GM23248 (cell line): ENCODE measurements at regions not wholly inside any gene's neighbourhood (a gene's known extent, or its start where the extent isn't known, plus 50 kb on each side); places are given as distances from the start of the nearest gene placed in this dataset.

ENCODE experiments used
- DNase-seq: peaks from one replicate; pipeline ENCODE4 v3.0.0-alpha.2; 2015
- H2AFZ ChIP-seq: fragments of 200-600 bp; sonication (generic); 2 replicates; pipeline ENCODE4 v1.6.1; 2016; ENCODE audit warnings: antibody characterized with exemption
- H3F3A ChIP-seq: fragments of 200-600 bp; sonication (generic); 2 replicates; pipeline ENCODE4 v1.6.1; 2016; ENCODE audit warnings: mild to moderate bottlenecking, antibody characterized with exemption, mixed run types; ENCODE audit not compliant: insufficient read depth
- H3K27ac ChIP-seq: fragments of 200-600 bp; sonication (generic); 2 replicates; pipeline ENCODE4 v1.5.1; 2016; ENCODE audit warnings: mild to moderate bottlenecking
- H3K27me3 ChIP-seq: fragments of 200-600 bp; sonication (generic); replicated peaks from 2 replicates; pipeline ENCODE4 v1.6.1; 2016; ENCODE audit warnings: mild to moderate bottlenecking; ENCODE audit not compliant: insufficient read depth
- H3K36me3 ChIP-seq: fragments of 200-600 bp; sonication (generic); 2 replicates; pipeline ENCODE4 v1.6.1; 2016; ENCODE audit warnings: low read depth, mild to moderate bottlenecking
- H3K4me1 ChIP-seq: fragments of 200-600 bp; sonication (generic); 2 replicates; pipeline ENCODE4 v1.6.1; 2016; ENCODE audit warnings: mild to moderate bottlenecking; ENCODE audit not compliant: insufficient read depth
- H3K4me2 ChIP-seq: fragments of 200-600 bp; sonication (generic); one replicate; pipeline ENCODE4 v1.6.1; 2016; ENCODE audit warnings: mild to moderate bottlenecking; ENCODE audit not compliant: unreplicated experiment
- H3K4me3 ChIP-seq: fragments of 200-600 bp; sonication (generic); 2 replicates; pipeline ENCODE4 v1.5.1; 2016; ENCODE audit warnings: mild to moderate bottlenecking
- H3K79me2 ChIP-seq: fragments of 200-600 bp; sonication (generic); 2 replicates; pipeline ENCODE4 v1.6.1; 2016; ENCODE audit warnings: mild to moderate bottlenecking; ENCODE audit not compliant: insufficient read depth
- H3K9ac ChIP-seq: fragments of 200-600 bp; sonication (generic); 2 replicates; pipeline ENCODE4 v1.6.1; 2016; ENCODE audit warnings: mild to moderate bottlenecking
- H3K9me2 ChIP-seq: fragments of 200-600 bp; sonication (generic); 2 replicates; pipeline ENCODE4 v1.6.1; 2016; ENCODE audit warnings: mixed run types, mild to moderate bottlenecking, moderate library complexity; ENCODE audit not compliant: insufficient read depth
- H3K9me3 ChIP-seq: fragments of 200-600 bp; sonication (generic); one replicate; pipeline ENCODE4 v1.6.1; 2017; ENCODE audit warnings: low read depth
- H4K20me1 ChIP-seq: fragments of 200-600 bp; sonication (generic); 2 replicates; pipeline ENCODE4 v1.6.0; 2016; ENCODE audit not compliant: insufficient read depth
- EZH2 ChIP-seq: fragments of 200-600 bp; sonication (generic); IDR thresholded peaks from 2 replicates; pipeline ENCODE4 v1.6.1; 2018; ENCODE audit warnings: antibody characterized with exemption, mild to moderate bottlenecking; ENCODE audit not compliant: insufficient read depth, poor library complexity, severe bottlenecking
- EZH2phosphoT487 ChIP-seq: fragments of 200-600 bp; sonication (generic); IDR thresholded peaks from 2 replicates; pipeline ENCODE4 v1.6.1; 2018; ENCODE audit warnings: antibody characterized with exemption, moderate library complexity, mild to moderate bottlenecking, low read depth; ENCODE audit not compliant: insufficient read depth
- WGBS, 2 experiments: methylation state at CpG; one replicate each; pipeline ENCODE4 v1.1.6; 2015 to 2017; ENCODE audit warnings: low lambda C conversion rate in 2 of 2, low coverage in 1 of 2; ENCODE audit errors: missing lambda C conversion rate in 2 of 2; 5-methylcytosine and 5-hydroxymethylcytosine counted together
- in situ Hi-C: fragments of 300-500 bp; cut with MboI; formaldehyde crosslinking; loops from 2 replicates; pipeline ENCODE4 v1.15.0; 2020

GRCh38 chr18:41126541-41127235 is 828.3 kb upstream of the PIK3C3 start:
- in situ Hi-C loops, result no loop called here
- H3K27me3 ChIP-seq, result no peaks in the 10 kb centered on the region
- H3K79me2 ChIP-seq, result no peaks in the 10 kb centered on the region
- no peaks in the 10 kb centered on the region for H3K36me3 ChIP-seq
- TF ChIP-seq EZH2phosphoT487 (0 out of 2 replicates have a peak, but pooled peaks have one; percentile 35), EZH2 (no peak)
- H2AFZ ChIP-seq, result peak overlapping the region; percentile 30; the same call in 1 of the 2 replicates
- no peaks in the 10 kb centered on the region for H3K9me3 ChIP-seq
- no peaks in the 10 kb centered on the region; the same call in 1 of the 2 replicates for H3K9me2 ChIP-seq
- no peak overlapping the region; the same call in none of the 2 replicates for H3K4me3 ChIP-seq
- H3K4me1 ChIP-seq, result peaks cover 30% of the 10 kb centered on the region
- H3K27ac ChIP-seq, result peak overlapping the region; percentile 62
- DNase-seq, result peak; percentile 79
- H3K9ac ChIP-seq, result no peak overlapping the region
- peak overlapping the region; percentile 54 for H3K4me2 ChIP-seq
- no peaks in the 10 kb centered on the region for H4K20me1 ChIP-seq
- 6 to 8% methylated on average over 2 of the region's 2 CpGs for WGBS, 2 experiments
- H3F3A ChIP-seq, result peaks cover 19% of the 10 kb centered on the region

- H3K4me1 ChIP-seq, result peaks cover 13% of the 10 kb centered on the region
- no peaks in the 10 kb centered on the region for H3K27me3 ChIP-seq
- H3K9me3 ChIP-seq, result no peaks in the 10 kb centered on the region
- H4K20me1 ChIP-seq, result no peaks in the 10 kb centered on the region
- peak; percentile 38 for DNase-seq
- TF ChIP-seq EZH2phosphoT487, result no peak
- TF ChIP-seq EZH2, result no peak
- H3K36me3 ChIP-seq, result no peaks in the 10 kb centered on the region
- H3K4me3 ChIP-seq, result no peak overlapping the region
- no peak overlapping the region for H3K9ac ChIP-seq
- 62 to 64% methylated on average over 4 of the region's 4 CpGs for WGBS, 2 experiments
- H3K4me2 ChIP-seq, result no peak overlapping the region
- H3K79me2 ChIP-seq, result no peaks in the 10 kb centered on the region
- in situ Hi-C loops, result no loop called here
- no peaks in the 10 kb centered on the region for H3K9me2 ChIP-seq
- H3K27ac ChIP-seq, result no peak overlapping the region
- 0 out of 2 replicates have a peak overlapping the region, but pooled peaks have one; percentile 9 for H2AFZ ChIP-seq
- peaks cover 6% of the 10 kb centered on the region for H3F3A ChIP-seq
These were observed 833.8 kb upstream of the PIK3C3 start for GRCh38 chr18:41121116-41121826.

- Histone ChIP-seq H3K4me3 (no peak overlapping the region), H3F3A (no peaks in the 10 kb centered on the region), H3K9me3 (no peaks in the 10 kb centered on the region), H3K9me2 (no peaks in the 10 kb centered on the region), H2AFZ (no peak overlapping the region), H3K27me3 (no peaks in the 10 kb centered on the region), H4K20me1 (no peaks in the 10 kb centered on the region), H3K4me2 (no peak overlapping the region), H3K36me3 (no peaks in the 10 kb centered on the region), H3K27ac (no peak overlapping the region), H3K79me2 (no peaks in the 10 kb centered on the region), H3K4me1 (peaks cover 6% of the 10 kb centered on the region; the same call in 1 of the 2 replicates), H3K9ac (no peak overlapping the region)
- DNase-seq, result no peak
- in situ Hi-C loops, result no loop called here
- TF ChIP-seq EZH2 (no peak), EZH2phosphoT487 (no peak)
- 45 to 54% methylated on average over 3 of the region's 3 CpGs for WGBS, 2 experiments
These were observed 836.0 kb upstream of the PIK3C3 start for GRCh38 chr18:41119031-41119430.

GRCh38 chr18:41113885-41114482 is 841.0 kb upstream of the PIK3C3 start:
- Histone ChIP-seq H3K4me1 (peaks cover 5% of the 10 kb centered on the region; the same call in 1 of the 2 replicates), H4K20me1 (no peaks in the 10 kb centered on the region), H3K9me3 (no peaks in the 10 kb centered on the region), H3K4me3 (no peak overlapping the region), H3K9ac (no peak overlapping the region), H3K79me2 (no peaks in the 10 kb centered on the region), H3K9me2 (no peaks in the 10 kb centered on the region), H2AFZ (no peak overlapping the region), H3K36me3 (no peaks in the 10 kb centered on the region), H3K4me2 (no peak overlapping the region), H3K27ac (no peak overlapping the region), H3F3A (no peaks in the 10 kb centered on the region), H3K27me3 (no peaks in the 10 kb centered on the region)
- 4 to 6% methylated on average over 2 of the region's 2 CpGs for WGBS, 2 experiments
- TF ChIP-seq EZH2, result no peak
- no peak for TF ChIP-seq EZH2phosphoT487
- in situ Hi-C loops, result no loop called here
- peak; percentile 6 for DNase-seq
